PC-3 (cell line): ENCODE measurements at regions not wholly inside any gene's neighbourhood (a gene's known extent, or its start where the extent isn't known, plus 50 kb on each side); places are given as distances from the start of the nearest gene placed in this dataset.
A peak's percentile ranks its signal among the peaks of the same experiment; 100 is the strongest.

Experiments
- ATAC-seq: fragments of 200-7000 bp; cut with Tn5 transposase; 2 replicates; pipeline ENCODE4 v1.9.1; 2020; ENCODE audit warnings: mild to moderate bottlenecking, moderate library complexity
- BruUV-seq: library from RNA; stranded (reverse); fragments of 400-500 nt; replicated peaks from 2 replicates; lab custom pipeline; 2021; lab: Mats Ljungman, UMichigan
- CTCF ChIA-PET: fragments of 300-600 bp; sonication (Branson Sonifier 250); formaldehyde crosslinking; loops from one replicate; lab custom pipeline; 2022; ENCODE audit warnings: antibody characterized with exemption; lab: Charles Lee
- POLR2A ChIA-PET: fragments of 300-600 bp; sonication (Branson Sonifier 250); formaldehyde crosslinking; loops from one replicate; lab custom pipeline; 2022; ENCODE audit warnings: antibody characterized with exemption; ENCODE audit not compliant: unreplicated experiment; lab: Charles Lee
- DNase-seq: peaks from one replicate; pipeline ENCODE4 v3.0.0-alpha.2; 2015
- H2AFZ ChIP-seq: fragments of 300-600 bp; sonication (generic); 2 replicates; pipeline ENCODE4 v1.6.0; 2016; ENCODE audit warnings: antibody characterized with exemption, low read length
- H3F3A ChIP-seq: fragments of 300-600 bp; sonication (generic); one replicate; pipeline ENCODE4 v1.6.0; 2017; ENCODE audit warnings: antibody characterized with exemption, low read length, control low read depth, mild to moderate bottlenecking; ENCODE audit not compliant: unreplicated experiment
- H3K27ac ChIP-seq: fragments of 300-600 bp; sonication (generic); 2 replicates; pipeline ENCODE4 v1.5.1; 2016; ENCODE audit warnings: mild to moderate bottlenecking, low read length
- H3K27me3 ChIP-seq: fragments of 300-600 bp; sonication (generic); 2 replicates; pipeline ENCODE4 v1.6.1; 2016; ENCODE audit warnings: low read length, mixed read lengths
- H3K36me3 ChIP-seq: fragments of 300-600 bp; sonication (generic); 2 replicates; pipeline ENCODE4 v1.6.1; 2016; ENCODE audit warnings: low read depth, mixed run types, low read length, mixed read lengths
- H3K4me1 ChIP-seq: fragments of 300-600 bp; sonication (generic); 2 replicates; pipeline ENCODE4 v1.5.1; 2016; ENCODE audit warnings: low read length; ENCODE audit not compliant: insufficient read depth
- H3K4me2 ChIP-seq: fragments of 300-600 bp; sonication (generic); 2 replicates; pipeline ENCODE4 v1.6.0; 2016; ENCODE audit warnings: low read length
- H3K4me3 ChIP-seq: fragments of 300-600 bp; sonication (generic); 2 replicates; pipeline ENCODE4 v1.5.1; 2016; ENCODE audit warnings: mild to moderate bottlenecking, low read length, mixed read lengths
- H3K79me2 ChIP-seq: fragments of 300-600 bp; sonication (generic); 2 replicates; pipeline ENCODE4 v1.6.1; 2017; ENCODE audit warnings: low read length, mixed read lengths
- H3K9ac ChIP-seq: fragments of 300-600 bp; sonication (generic); 2 replicates; pipeline ENCODE4 v1.6.0; 2016; ENCODE audit warnings: mild to moderate bottlenecking, low read length
- H3K9me2 ChIP-seq: fragments of 300-600 bp; sonication (generic); replicated peaks from 2 replicates; pipeline ENCODE4 v1.6.1; 2016; ENCODE audit warnings: mixed run types, low read length, mixed read lengths
- H3K9me3 ChIP-seq: fragments of 300-600 bp; sonication (generic); 2 replicates; pipeline ENCODE4 v1.6.1; 2016; ENCODE audit warnings: low read length, mixed read lengths
- H4K20me1 ChIP-seq: fragments of 300-600 bp; sonication (generic); 2 replicates; pipeline ENCODE4 v1.6.1; 2016; ENCODE audit warnings: low read length, mixed read lengths
- EZH2 ChIP-seq: fragments of 300-600 bp; sonication (generic); IDR thresholded peaks from one replicate; pipeline ENCODE4 v1.6.1; 2017; ENCODE audit warnings: antibody characterized with exemption, mild to moderate bottlenecking, low read length; ENCODE audit not compliant: unreplicated experiment
- EZH2phosphoT487 ChIP-seq: fragments of 300-600 bp; sonication (generic); IDR thresholded peaks from 2 replicates; pipeline ENCODE4 v1.6.1; 2018; ENCODE audit warnings: mild to moderate bottlenecking, antibody characterized with exemption, low read length, borderline replicate concordance
- intact Hi-C: fragments of 100-400 bp; cut with micrococcal nuclease; formaldehyde crosslinking; loops from 2 replicates; pipeline ENCODE4 v1.9.0; 2023
- TF ChIP-seq, protein P1 (sequence below): fragments of 300-600 bp; sonication (generic); conservative IDR thresholded peaks from 2 replicates; pipeline ENCODE4 v1.5.1; 2017; ENCODE audit warnings: antibody characterized with exemption, low read depth, mild to moderate bottlenecking, low read length

- CTCF ChIA-PET: no interaction called here
- H3K27ac ChIP-seq: no peak overlapping the region
- POLR2A ChIA-PET: no interaction called here
- no peaks in the 10 kb centered on the region for H3K79me2 ChIP-seq
- no peak overlapping the region for H3K4me3 ChIP-seq
- H3K9me2 ChIP-seq: no peaks in the 10 kb centered on the region
- peak; percentile 30 for DNase-seq
- H3F3A ChIP-seq: no peaks in the 10 kb centered on the region
- no peak overlapping the region for H3K4me2 ChIP-seq
- TF ChIP-seq EZH2phosphoT487 (no peak), EZH2 (no peak)
- TF ChIP-seq, protein P1, sequence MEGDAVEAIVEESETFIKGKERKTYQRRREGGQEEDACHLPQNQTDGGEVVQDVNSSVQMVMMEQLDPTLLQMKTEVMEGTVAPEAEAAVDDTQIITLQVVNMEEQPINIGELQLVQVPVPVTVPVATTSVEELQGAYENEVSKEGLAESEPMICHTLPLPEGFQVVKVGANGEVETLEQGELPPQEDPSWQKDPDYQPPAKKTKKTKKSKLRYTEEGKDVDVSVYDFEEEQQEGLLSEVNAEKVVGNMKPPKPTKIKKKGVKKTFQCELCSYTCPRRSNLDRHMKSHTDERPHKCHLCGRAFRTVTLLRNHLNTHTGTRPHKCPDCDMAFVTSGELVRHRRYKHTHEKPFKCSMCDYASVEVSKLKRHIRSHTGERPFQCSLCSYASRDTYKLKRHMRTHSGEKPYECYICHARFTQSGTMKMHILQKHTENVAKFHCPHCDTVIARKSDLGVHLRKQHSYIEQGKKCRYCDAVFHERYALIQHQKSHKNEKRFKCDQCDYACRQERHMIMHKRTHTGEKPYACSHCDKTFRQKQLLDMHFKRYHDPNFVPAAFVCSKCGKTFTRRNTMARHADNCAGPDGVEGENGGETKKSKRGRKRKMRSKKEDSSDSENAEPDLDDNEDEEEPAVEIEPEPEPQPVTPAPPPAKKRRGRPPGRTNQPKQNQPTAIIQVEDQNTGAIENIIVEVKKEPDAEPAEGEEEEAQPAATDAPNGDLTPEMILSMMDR: no peak
- H4K20me1 ChIP-seq: no peaks in the 10 kb centered on the region
- H3K4me1 ChIP-seq: peaks cover 10% of the 10 kb centered on the region
- H3K9me3 ChIP-seq: no peaks in the 10 kb centered on the region
- no TSS peak for BruUV-seq
- no peaks in the 10 kb centered on the region for H3K27me3 ChIP-seq
- no peak overlapping the region for H2AFZ ChIP-seq
- intact Hi-C loops: no loop called here
- H3K9ac ChIP-seq: no peak overlapping the region
- ATAC-seq: peak; percentile 83
- H3K36me3 ChIP-seq: no peaks in the 10 kb centered on the region
These were observed 165.2 kb upstream of the ROPN1 start for GRCh38 chr3:124156866-124157712.

DNA sequence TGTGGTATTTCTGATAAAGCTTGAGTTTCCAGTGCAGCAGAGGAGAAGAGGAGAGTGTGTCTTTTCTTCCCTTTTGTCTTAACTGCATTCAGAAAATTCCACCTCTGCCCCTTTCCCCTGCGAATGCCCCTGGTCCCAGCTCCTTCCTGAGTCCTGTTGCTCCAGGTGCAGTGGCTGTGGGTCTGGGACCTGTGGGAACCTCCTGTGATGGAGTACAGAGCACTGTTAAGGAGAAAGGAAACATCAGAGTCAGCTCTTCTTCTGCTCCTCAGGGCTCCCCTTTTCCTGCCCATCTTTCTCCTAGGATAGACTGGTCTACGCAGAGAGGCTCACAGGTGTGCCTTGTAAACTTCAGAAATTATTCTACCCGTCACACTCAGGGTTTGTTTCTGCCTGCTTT lies 165.8 kb upstream of the ROPN1 start:
- H3K4me2 ChIP-seq: no peak overlapping the region
- BruUV-seq: no TSS peak
- H3K4me3 ChIP-seq: no peak overlapping the region
- ChIA-PET CTCF (no interaction called here), POLR2A (no interaction called here)
- no peaks in the 10 kb centered on the region for H3K9me2 ChIP-seq
- TF ChIP-seq EZH2phosphoT487 (no peak), EZH2 (no peak)
- TF ChIP-seq, protein P1: no peak
- no peak overlapping the region for H3K27ac ChIP-seq
- intact Hi-C loops: no loop called here
- no peak overlapping the region for H2AFZ ChIP-seq
- DNase-seq (no peak), ATAC-seq (peak; percentile 31)
- H3K9me3 ChIP-seq: no peaks in the 10 kb centered on the region
- no peaks in the 10 kb centered on the region for H3K79me2 ChIP-seq
- H3K9ac ChIP-seq: no peak overlapping the region
- peaks cover 10% of the 10 kb centered on the region for H3K4me1 ChIP-seq
- no peaks in the 10 kb centered on the region for H3F3A ChIP-seq
- no peaks in the 10 kb centered on the region for H4K20me1 ChIP-seq
- H3K27me3 ChIP-seq: no peaks in the 10 kb centered on the region
- H3K36me3 ChIP-seq: no peaks in the 10 kb centered on the region
